ENCODE measurements at regions not wholly inside any gene's neighbourhood (a gene's known extent, or its start where the extent isn't known, plus 50 kb on each side); places are given as distances from the start of the nearest gene placed in this dataset.
"Not testable (repeated sequence)": the region's sequence is repeated elsewhere in the genome, so short reads cannot be mapped to it uniquely, and the experiment has no call there.

GRCh38 chr4:85153221-85153620, 186.7 kb upstream of the WDFY3 start:
- in situ Hi-C loops (cut with HindIII; ENCODE audit: low sequenced_read_pairs), result no loop called here

DNA sequence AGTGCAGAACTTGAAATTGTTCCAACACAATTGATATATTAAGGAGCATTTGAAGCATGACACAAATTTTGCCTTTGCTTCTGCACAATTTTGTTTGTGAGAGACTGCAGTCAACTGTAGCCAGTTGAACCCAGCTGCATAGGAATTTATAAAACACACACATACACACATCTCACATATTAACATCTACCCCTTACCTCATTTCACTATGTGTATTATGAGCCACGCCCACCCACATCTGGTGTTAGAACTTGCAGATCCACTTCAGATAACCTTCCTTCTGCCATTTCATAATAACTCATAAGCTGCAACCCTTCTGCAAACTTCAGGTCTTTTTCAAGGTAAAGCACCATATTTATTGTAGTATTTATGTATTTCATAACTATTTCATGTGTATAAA, 188.1 kb upstream of the WDFY3 start:
- in situ Hi-C loops (cut with HindIII; ENCODE audit: low sequenced_read_pairs), result no loop called here

GRCh38 chr4:85165808-85166207, 199.3 kb upstream of the WDFY3 start:
- in situ Hi-C loops (cut with HindIII; ENCODE audit: low sequenced_read_pairs), result no loop called here

DNA sequence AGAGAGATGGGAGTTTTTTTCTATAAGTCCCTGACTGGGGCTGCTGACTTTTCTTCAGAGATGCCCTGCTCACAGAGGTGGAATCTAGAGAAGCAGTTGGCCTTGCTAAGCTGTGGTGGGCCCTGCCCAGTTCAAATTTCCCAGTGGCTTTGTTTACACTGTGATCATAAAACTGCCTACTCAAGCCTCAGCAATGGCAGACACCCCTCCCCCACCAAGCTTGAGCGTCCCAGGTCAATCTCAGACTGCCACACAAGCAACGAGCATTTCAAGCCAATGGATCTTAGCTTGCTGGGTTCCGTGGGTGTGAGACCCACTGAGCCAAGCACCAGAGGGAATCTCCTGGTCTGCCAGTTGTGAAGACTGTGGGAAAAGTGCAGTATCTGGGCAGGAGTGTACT, 199.8 kb upstream of the WDFY3 start:
- in situ Hi-C loops (cut with HindIII; ENCODE audit: low sequenced_read_pairs), result no loop called here

GRCh38 chr4:85168234-85168834, 201.8 kb upstream of the WDFY3 start:
- in situ Hi-C loops (cut with HindIII; ENCODE audit: low sequenced_read_pairs), result no loop called here

GRCh38 chr4:85170241-85170640, 203.8 kb upstream of the WDFY3 start:
- in situ Hi-C loops (cut with HindIII; ENCODE audit: low sequenced_read_pairs), result no loop called here

DNA sequence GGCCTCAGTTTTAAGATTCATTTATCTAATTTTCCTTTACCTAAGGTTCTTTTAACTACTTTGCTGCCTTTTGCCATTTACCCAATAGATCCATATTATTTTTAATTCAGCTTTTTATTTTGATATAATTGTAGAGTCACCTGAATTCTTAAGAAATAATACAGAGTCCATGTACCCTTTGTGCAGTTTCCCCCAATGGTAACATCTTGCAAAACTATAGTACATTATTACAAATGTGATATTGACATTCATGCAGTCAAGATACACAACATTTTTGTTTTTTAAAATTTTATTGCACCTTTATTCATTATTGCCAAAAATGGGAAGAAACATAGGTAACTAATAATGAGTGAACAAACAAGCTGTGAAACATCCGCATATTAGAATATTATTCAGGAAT, 208.7 kb upstream of the WDFY3 start:
- in situ Hi-C loops (cut with HindIII; ENCODE audit: low sequenced_read_pairs), result no loop called here

DNA sequence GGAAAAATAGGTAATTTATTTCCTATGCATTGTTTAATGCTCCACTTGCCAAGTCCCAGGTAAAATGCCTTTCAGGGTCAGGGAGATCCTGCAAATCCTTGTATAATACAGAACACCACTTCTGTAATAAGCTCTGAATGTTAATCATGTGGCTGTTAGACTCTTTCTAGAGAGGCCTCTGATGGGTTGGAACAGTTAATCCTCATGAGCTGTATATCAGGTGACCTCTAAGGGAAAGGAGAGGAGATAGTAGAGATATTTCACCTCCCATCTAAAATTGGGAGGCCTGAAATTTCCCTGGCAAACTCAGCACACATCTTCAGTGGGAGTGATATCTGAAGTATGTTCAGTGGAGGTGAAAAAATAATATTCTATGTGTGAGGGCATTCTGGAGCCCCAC, 210.6 kb upstream of the WDFY3 start:
- in situ Hi-C loops (cut with HindIII; ENCODE audit: low sequenced_read_pairs), result no loop called here

DNA sequence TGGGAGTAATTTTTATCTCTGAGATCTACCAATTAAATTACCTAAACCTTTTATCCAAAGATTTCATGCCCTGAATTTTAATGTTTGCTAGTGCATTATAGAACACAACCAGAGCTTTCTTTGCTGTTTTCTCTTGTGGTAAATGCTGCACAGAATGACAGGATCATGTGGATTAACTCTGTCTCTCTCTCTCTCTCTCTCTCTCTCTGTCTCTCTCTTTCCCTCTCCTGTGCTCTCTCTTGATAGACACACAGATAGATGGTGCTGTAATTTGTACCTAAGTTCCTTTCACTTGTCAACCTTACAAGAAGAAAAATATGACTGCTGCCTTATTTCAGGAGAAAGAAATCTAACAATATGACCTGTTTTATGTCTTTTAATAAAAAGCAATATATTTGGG, 211.2 kb upstream of the WDFY3 start:
- in situ Hi-C loops (cut with HindIII; ENCODE audit: low sequenced_read_pairs), result no loop called here

GRCh38 chr4:85180533-85180932, 214.0 kb upstream of the WDFY3 start:
- in situ Hi-C loops (cut with HindIII; ENCODE audit: low sequenced_read_pairs), result no loop called here

- in situ Hi-C loops (cut with HindIII; ENCODE audit: low sequenced_read_pairs), result no loop called here
Measured at GRCh38 chr4:85187106-85187505, 220.6 kb upstream of the WDFY3 start.

GRCh38 chr4:85196015-85196414, 229.5 kb upstream of the WDFY3 start:
- in situ Hi-C loops (cut with HindIII; ENCODE audit: low sequenced_read_pairs), result not testable (repeated sequence)

DNA sequence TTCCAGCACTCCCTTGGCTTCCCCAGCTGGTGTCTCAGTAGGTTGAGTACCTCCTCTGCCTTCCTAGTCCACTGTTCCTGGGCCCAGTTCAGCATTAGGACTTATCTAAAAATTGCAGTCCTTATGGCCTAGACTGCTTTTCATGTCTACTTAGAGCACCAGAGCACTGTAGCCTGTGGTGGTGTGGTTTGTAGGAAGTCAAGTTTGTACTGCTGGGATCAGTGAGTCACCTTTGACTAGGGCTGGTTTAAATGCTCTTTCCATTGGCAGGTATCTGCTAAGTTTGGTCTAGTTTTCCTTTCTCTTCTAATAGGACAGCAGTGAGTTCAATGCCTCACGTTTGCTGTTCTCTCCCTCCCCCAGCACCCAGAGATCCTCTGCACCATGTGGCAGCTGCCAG, 233.6 kb upstream of the WDFY3 start:
- in situ Hi-C loops (cut with HindIII; ENCODE audit: low sequenced_read_pairs), result no loop called here

- in situ Hi-C loops (cut with HindIII; ENCODE audit: low sequenced_read_pairs), result no loop called here
Measured at GRCh38 chr4:85209161-85209560, 242.7 kb upstream of the WDFY3 start.

GRCh38 chr4:85210353-85210752, 243.9 kb upstream of the WDFY3 start:
- in situ Hi-C loops (cut with HindIII; ENCODE audit: low sequenced_read_pairs), result no loop called here

DNA sequence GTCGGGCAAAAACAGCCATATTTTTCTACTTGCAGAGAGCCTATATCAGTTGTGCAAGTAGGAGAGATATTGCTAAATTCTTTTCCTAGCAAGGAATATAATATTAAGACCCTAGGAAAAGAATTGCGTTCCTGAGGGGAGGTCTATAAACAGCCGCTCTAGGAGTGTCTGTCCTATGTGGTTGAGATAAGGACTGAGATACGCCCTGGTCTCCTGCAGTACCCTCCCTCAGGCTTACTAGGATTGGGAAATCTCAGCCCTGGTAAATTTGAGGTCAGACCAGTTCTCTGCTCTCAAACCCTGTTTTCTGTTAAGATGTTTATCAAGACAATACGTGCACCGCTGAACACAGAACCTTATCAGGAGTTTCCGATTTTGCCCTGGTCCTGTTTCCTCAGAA, 250.1 kb upstream of the WDFY3 start:
- in situ Hi-C loops (cut with HindIII; ENCODE audit: low sequenced_read_pairs), result not testable (repeated sequence)

- in situ Hi-C loops (cut with HindIII; ENCODE audit: low sequenced_read_pairs), result no loop called here
Measured at GRCh38 chr4:85218756-85219155, 252.3 kb upstream of the WDFY3 start.

GRCh38 chr4:85221606-85222005, 253.3 kb upstream of the ARHGAP24 start:
- in situ Hi-C loops (cut with HindIII; ENCODE audit: low sequenced_read_pairs), result no loop called here

DNA sequence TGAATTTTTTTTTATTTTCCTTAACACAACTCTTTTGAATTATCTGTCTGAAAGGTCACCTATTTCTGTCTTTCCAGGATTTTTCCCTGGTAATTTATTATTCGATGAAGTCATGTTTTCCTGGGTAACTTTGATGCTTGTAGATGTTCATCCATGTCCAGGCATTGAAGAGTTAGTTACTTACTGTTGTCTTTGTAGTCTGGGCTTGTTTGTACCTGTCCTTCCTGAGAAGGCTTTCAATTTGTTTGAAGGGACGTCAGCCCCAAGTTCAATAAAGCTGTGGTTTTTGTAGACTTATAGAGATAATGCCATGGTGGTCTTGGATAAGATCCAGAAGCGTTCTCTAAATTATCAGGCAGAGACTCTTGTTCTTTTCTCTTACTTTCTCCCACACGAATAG, 252.4 kb upstream of the ARHGAP24 start:
- in situ Hi-C loops (cut with HindIII; ENCODE audit: low sequenced_read_pairs), result no loop called here

DNA sequence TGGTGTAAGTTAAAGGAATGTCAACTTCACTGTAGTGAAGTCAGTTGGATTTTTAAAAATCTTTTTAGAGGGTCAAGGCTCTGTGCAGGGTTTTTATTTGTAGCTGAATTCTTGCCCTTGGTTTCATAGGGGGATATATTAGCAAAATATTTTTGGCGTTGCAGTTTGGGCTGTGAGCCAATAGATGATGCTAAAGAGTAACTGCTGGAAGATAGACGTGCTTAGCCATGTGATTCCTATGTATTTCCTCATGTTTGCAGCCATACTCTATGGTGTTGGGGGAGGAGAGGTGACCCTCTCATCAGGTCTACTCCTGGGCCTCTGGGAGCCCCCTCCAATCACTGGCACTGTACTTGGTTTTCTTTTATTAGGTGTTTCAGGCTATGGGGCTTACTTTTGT, 246.7 kb upstream of the ARHGAP24 start:
- in situ Hi-C loops (cut with HindIII; ENCODE audit: low sequenced_read_pairs), result no loop called here

DNA sequence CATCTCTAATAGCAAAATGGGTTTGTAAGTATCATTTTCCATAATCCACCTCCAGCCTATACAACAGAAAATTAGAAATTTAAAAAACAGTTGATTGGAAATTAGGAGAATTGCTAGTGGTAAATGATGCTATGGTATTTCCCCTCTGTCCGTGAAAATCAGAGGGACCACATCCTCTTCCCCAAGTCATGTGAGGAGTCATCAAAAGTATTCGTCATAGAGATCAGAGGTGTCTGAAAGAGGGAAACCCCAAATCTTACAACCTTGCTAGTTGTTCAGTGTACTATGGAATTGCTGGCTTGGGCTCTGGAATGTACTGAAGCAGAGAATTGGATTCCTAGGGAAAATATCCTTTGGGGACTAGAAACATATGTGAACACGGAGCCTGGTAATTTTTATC, 241.4 kb upstream of the ARHGAP24 start:
- in situ Hi-C loops (cut with HindIII; ENCODE audit: low sequenced_read_pairs), result no loop called here

GRCh38 chr4:85243857-85244256, 231.1 kb upstream of the ARHGAP24 start:
- in situ Hi-C loops (cut with HindIII; ENCODE audit: low sequenced_read_pairs), result no loop called here

- in situ Hi-C loops (cut with HindIII; ENCODE audit: low sequenced_read_pairs), result no loop called here
Measured at GRCh38 chr4:85244638-85245037, 230.3 kb upstream of the ARHGAP24 start.

GRCh38 chr4:85246055-85246454, 228.9 kb upstream of the ARHGAP24 start:
- in situ Hi-C loops (cut with HindIII; ENCODE audit: low sequenced_read_pairs), result no loop called here
